ENCODE measurements at regions not wholly inside any gene's neighbourhood (a gene's known extent, or its start where the extent isn't known, plus 50 kb on each side); places are given as distances from the start of the nearest gene placed in this dataset.

DNA sequence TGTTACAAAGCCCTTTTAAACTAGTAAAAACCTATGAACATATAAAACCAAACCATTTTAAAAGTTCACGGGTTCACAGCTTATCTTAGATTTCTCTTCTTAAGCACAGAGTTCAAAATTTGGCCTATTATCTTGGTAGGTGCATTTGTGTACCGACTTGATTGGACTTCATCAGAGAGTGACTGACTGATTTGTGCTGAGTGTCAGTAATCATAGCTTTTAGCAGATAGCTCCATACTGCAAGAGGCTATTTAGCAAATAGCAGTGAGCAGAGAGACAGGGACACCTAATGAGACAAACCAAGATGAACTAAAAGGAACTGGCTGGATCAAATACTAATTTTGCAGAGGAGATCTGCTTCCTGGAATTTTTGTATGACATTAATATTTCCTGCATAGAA, 274.5 kb downstream of the PRR16 start:
- Histone ChIP-seq H3K9me3 (ENCODE audit: low read depth, low read length) (no peaks in the 10 kb centered on the region), H3K27ac (ENCODE audit: low read depth, low read length) (no peak overlapping the region), H3K4me3 (ENCODE audit: insufficient read depth, low read length) (no peak overlapping the region), H4K20me1 (ENCODE audit: insufficient read depth, low read length) (no peaks in the 10 kb centered on the region), H3K36me3 (ENCODE audit: insufficient read depth, low read length) (no peaks in the 10 kb centered on the region), H3K4me2 (ENCODE audit: insufficient read depth, low read length) (no peak overlapping the region), H3K4me1 (ENCODE audit: insufficient read depth, low read length) (no peaks in the 10 kb centered on the region), H2AFZ (ENCODE audit: low read length) (no peak overlapping the region), H3K27me3 (ENCODE audit: insufficient read depth, low read length) (no peaks in the 10 kb centered on the region), H3K79me2 (ENCODE audit: insufficient read depth, low read length) (no peaks in the 10 kb centered on the region)
- DNase-seq (ENCODE audit: insufficient read length, low spot score, missing footprints), result no peak
- TF ChIP-seq, protein P1, sequence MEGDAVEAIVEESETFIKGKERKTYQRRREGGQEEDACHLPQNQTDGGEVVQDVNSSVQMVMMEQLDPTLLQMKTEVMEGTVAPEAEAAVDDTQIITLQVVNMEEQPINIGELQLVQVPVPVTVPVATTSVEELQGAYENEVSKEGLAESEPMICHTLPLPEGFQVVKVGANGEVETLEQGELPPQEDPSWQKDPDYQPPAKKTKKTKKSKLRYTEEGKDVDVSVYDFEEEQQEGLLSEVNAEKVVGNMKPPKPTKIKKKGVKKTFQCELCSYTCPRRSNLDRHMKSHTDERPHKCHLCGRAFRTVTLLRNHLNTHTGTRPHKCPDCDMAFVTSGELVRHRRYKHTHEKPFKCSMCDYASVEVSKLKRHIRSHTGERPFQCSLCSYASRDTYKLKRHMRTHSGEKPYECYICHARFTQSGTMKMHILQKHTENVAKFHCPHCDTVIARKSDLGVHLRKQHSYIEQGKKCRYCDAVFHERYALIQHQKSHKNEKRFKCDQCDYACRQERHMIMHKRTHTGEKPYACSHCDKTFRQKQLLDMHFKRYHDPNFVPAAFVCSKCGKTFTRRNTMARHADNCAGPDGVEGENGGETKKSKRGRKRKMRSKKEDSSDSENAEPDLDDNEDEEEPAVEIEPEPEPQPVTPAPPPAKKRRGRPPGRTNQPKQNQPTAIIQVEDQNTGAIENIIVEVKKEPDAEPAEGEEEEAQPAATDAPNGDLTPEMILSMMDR (IDR thresholded peaks at IDR 0.05; ENCODE audit: extremely low read depth, low read depth, low read length), result no peak

DNA sequence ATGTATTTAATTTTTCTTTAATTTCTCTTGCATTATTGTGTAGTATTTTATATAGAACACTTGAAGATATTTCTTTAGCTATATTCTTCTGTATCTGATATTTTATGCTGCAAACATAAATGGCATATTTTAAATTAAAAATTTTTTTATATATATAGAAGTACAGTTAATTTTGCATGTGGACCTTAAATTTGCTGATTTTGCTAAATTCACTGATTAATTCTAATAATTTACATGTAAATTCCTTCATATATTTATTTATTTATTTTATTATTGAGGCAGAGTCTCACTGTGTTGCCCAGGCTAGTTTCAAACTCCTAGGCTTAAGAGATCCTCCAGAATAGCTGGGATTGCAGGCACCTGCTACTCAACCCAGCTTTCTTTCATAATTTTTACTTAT, 276.9 kb downstream of the PRR16 start:
- TF ChIP-seq, protein P1 (IDR thresholded peaks at IDR 0.05; ENCODE audit: extremely low read depth, low read depth, low read length), result no peak

DNA sequence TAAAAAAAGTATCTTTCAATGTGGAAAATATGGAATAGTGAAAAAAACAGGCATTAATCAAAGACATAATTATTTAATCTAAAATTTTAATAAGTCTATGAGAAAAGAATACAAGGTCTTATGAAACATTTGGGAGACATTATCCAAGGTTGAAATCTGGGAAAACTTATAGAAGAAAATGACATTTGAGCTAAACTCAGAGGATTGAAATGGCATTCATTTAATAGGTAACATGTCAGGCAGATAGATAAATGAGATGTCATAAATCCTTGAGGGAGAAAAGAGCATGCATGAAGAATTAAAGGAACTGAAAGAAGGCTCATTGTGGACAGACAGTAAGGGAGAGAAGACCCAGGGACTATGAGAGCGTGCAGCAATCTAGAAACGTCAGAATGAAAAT, 284.4 kb downstream of the PRR16 start:
- TF ChIP-seq, protein P1 (IDR thresholded peaks at IDR 0.05; ENCODE audit: extremely low read depth, low read depth, low read length), result no peak
- no peak for DNase-seq (ENCODE audit: insufficient read length, low spot score, missing footprints)

More for the DNA sequence above, 276.9 kb downstream of the PRR16 start:
- H3K4me1 ChIP-seq (ENCODE audit: insufficient read depth, low read length), result no peaks in the 10 kb centered on the region
- H2AFZ ChIP-seq (ENCODE audit: low read length), result no peak overlapping the region
- no peaks in the 10 kb centered on the region for H3K36me3 ChIP-seq (ENCODE audit: insufficient read depth, low read length)
- H3K4me2 ChIP-seq (ENCODE audit: insufficient read depth, low read length), result no peak overlapping the region
- no peak overlapping the region for H3K27ac ChIP-seq (ENCODE audit: low read depth, low read length)
- no peaks in the 10 kb centered on the region for H3K9me3 ChIP-seq (ENCODE audit: low read depth, low read length)
- H3K27me3 ChIP-seq (ENCODE audit: insufficient read depth, low read length), result no peaks in the 10 kb centered on the region
- H3K4me3 ChIP-seq (ENCODE audit: insufficient read depth, low read length), result no peak overlapping the region
- no peaks in the 10 kb centered on the region for H3K79me2 ChIP-seq (ENCODE audit: insufficient read depth, low read length)
- no peak for DNase-seq (ENCODE audit: insufficient read length, low spot score, missing footprints)
- H4K20me1 ChIP-seq (ENCODE audit: insufficient read depth, low read length), result no peaks in the 10 kb centered on the region

DNA sequence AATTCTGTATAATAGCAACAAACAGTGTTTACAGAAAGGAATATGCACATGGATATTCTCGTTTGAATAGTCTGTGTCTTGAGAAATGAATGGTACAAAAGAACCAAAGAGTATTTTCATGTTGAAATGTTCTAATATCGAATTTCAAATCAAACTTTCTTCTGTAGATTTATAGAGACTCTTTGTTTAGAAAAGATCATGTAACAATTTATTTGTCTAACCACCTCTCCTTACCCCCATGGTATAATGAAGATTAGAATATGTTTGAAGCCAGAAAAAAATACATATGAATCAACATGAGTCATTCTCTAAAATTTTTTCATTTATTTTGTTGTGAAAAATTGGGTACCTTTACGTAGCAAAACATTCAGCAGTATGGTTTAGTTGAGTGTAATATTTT, 285.6 kb downstream of the PRR16 start:
- DNase-seq (ENCODE audit: insufficient read length, low spot score, missing footprints), result no peak

More for the DNA sequence above, 284.4 kb downstream of the PRR16 start:
- Histone ChIP-seq H3K4me3 (ENCODE audit: insufficient read depth, low read length) (no peak overlapping the region), H3K27me3 (ENCODE audit: insufficient read depth, low read length) (no peaks in the 10 kb centered on the region), H2AFZ (ENCODE audit: low read length) (no peak overlapping the region), H3K27ac (ENCODE audit: low read depth, low read length) (no peak overlapping the region), H4K20me1 (ENCODE audit: insufficient read depth, low read length) (no peaks in the 10 kb centered on the region), H3K79me2 (ENCODE audit: insufficient read depth, low read length) (no peaks in the 10 kb centered on the region), H3K36me3 (ENCODE audit: insufficient read depth, low read length) (no peaks in the 10 kb centered on the region), H3K4me2 (ENCODE audit: insufficient read depth, low read length) (no peak overlapping the region), H3K9me3 (ENCODE audit: low read depth, low read length) (no peaks in the 10 kb centered on the region), H3K4me1 (ENCODE audit: insufficient read depth, low read length) (no peaks in the 10 kb centered on the region)

More for the DNA sequence above, 285.6 kb downstream of the PRR16 start:
- Histone ChIP-seq H2AFZ (ENCODE audit: low read length) (no peak overlapping the region), H3K79me2 (ENCODE audit: insufficient read depth, low read length) (no peaks in the 10 kb centered on the region), H3K36me3 (ENCODE audit: insufficient read depth, low read length) (no peaks in the 10 kb centered on the region), H3K27me3 (ENCODE audit: insufficient read depth, low read length) (no peaks in the 10 kb centered on the region), H3K27ac (ENCODE audit: low read depth, low read length) (no peak overlapping the region), H4K20me1 (ENCODE audit: insufficient read depth, low read length) (no peaks in the 10 kb centered on the region), H3K4me2 (ENCODE audit: insufficient read depth, low read length) (no peak overlapping the region), H3K4me1 (ENCODE audit: insufficient read depth, low read length) (no peaks in the 10 kb centered on the region), H3K4me3 (ENCODE audit: insufficient read depth, low read length) (no peak overlapping the region), H3K9me3 (ENCODE audit: low read depth, low read length) (no peaks in the 10 kb centered on the region)
- TF ChIP-seq, protein P1 (IDR thresholded peaks at IDR 0.05; ENCODE audit: extremely low read depth, low read depth, low read length), result no peak

All from osteoblast (primary cell).